ENCODE measurements at regions not wholly inside any gene's neighbourhood (a gene's known extent, or its start where the extent isn't known, plus 50 kb on each side); places are given as distances from the start of the nearest gene placed in this dataset.
A peak's percentile ranks its signal among the peaks of the same experiment; 100 is the strongest.

DNA sequence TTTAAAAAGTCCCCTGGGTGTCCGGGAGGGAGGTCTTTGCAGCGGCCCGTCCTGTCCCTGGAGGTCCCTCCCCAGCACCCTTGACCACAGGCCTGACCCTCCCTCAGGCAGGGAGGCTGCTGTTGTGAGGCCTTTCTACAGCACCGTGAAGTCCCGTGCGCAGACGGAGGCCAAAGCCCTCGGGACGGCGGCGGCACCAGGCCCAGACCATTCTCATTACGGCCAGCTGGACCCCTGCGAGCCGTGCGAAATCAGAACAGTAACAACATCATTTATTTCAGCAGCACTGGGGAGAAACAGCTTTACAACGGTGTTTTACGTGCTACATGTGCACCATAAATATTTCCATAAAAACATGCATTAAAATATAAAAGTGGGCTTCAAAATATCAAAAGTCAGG, 101.4 kb upstream of the ACTRT2 start:
- no peak for DNase-seq

DNA sequence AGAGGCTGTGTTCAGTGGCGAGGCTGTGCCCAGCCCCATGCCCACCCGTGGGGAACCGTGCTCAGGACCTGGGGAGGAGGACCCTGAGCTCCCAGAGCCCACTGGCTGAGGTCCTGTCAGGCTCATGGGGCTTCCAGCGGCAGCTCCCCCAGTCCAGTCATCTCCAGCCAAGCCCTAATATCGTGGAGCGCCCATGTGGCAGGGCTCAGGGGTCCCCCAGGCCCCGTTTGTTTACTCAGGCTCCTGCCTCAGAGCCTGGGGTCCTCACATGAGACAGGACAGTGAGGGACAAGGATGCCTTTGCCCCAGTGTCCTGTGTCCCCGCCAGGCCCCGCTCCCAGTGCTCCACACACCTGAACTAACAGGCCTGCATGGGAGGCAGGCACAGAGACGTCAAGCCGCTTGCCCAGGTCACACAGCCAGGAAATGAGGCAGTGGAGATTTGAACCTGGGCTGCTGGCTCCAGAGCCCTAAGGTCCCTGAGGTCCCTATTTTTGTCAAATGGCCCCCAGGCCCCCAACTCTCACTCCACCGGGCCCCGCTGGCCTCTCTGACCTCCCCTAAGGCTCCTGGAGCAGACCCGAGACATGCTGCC, 100.7 kb upstream of the ACTRT2 start:
- no peak for DNase-seq

DNA sequence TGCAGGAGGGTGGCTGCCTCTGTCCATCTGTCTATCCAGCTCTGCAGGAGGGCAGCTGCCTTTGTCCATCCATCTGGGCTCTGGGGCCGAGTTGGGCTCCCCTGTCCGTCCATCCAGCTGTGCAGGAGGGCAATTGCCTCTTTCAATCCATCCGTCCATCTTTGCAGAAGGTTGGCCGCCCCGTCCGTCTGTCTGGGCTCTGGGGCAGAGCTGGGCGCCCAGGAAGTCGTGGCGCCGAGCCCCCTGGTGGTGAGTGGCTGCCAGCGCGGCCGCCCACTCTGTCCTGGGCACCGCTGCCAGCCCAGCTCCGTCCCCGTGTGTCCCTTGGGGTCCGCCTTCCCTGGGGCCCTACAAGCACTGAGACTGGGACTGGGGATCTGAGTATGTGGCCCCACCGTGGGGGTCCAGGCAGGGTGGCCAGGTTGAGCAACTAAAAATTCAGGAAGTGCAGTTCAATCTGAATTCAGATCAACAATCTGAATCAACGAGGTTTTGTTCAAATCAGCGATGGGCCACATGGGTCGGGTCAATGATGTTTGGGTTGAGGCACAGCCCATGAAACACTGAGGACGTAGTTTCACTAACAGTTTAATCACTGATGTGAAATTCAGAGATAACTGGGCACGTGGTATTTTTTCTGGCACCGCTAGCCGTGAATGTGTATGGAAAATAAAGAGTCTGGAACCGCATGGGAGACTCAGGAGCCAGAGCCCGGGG, 99.1 kb upstream of the ACTRT2 start:
- peak; percentile 30 for DNase-seq

DNA sequence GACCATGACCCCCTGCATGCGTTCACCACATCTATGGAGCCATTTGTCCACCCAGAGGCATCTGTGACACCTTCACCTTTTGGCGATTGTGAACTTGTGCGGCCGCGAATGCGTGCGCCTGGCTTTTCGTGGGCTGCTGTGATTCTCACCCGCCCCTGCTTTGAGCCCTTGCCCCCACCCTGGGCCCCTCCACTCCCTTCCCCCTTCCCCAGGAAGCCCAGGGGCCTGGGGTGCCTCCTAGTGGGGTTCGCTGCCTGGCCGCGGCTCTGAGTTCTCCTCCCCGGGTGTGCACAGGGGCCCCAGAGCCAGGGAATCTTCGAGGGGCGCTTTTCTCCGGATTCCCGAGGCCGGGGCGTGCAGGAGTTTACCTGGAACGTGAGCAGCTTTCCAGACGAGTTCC, 97.9 kb upstream of the ACTRT2 start:
- DNase-seq = no peak

DNA sequence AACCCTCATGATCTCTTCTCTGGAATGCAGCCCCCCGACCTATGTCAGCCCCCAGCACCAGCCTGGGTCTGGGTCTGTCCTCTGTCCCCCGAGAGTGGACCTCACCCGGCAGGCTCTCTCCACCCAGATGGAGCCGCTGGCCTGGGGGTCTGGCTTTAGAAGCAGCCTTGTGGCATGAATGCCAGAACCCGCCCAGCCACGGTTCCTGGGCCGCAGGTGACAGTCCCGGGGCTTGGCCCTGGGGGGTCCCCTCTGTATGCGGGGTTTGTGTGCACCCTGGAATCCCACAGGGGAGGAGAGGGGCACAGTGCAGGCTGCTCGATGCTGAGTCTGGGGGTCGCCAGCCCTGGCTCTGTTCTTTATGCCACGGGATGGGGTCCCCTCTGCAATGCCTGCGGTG, 96.0 kb upstream of the ACTRT2 start:
- DNase-seq = no peak

DNA sequence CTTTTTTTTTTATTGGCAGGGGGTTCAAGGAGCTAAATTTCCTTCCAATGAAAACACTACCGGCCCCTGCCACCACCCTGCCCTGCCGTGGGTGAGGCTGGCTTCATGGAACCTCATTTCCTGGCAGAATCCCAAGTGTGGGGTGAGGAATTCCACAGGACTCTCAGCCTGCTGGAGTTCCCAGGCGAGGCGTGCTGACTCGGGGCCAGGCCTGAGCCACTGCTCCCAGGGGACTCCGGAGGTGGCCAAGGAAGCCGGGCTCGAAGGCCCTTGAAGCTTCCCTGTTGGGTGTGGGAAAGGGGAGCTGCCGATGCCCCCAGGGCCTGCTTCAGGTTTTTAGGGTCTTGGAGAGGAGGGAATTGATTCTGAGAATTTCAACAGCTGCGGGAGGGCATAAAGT, 95.3 kb upstream of the ACTRT2 start:
- no peak for DNase-seq

DNA sequence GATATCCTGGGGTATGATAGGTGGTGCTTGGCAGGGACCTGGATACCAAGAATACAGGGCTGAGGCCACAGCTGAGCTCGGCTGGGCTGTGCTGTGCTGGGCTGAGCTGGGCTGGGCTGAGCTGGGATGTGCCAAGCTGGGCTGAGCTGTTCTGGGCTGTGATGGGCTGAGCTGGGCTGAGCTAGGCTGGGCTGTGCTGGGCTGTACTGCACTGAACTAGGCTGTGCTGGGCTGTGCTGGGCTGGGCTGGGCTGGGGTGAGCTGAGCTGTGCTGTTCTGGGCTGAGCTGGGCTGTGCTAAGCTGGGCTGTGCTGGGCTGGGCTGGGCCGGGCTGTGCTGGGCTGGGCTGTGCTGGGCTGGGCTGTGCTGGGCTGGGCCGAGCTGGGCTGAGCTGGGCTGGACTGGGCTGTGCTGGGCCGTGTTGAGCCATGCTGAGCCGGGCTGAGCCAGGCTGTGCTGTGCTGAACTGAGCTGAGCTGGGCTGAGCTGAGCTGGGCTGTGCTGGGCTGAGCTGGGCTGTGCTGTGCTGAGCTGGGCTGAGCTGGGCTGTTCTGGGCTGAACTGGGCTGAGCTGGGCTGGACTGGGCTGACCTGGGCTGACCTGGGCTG, 94.7 kb upstream of the ACTRT2 start:
- no peak for DNase-seq

DNA sequence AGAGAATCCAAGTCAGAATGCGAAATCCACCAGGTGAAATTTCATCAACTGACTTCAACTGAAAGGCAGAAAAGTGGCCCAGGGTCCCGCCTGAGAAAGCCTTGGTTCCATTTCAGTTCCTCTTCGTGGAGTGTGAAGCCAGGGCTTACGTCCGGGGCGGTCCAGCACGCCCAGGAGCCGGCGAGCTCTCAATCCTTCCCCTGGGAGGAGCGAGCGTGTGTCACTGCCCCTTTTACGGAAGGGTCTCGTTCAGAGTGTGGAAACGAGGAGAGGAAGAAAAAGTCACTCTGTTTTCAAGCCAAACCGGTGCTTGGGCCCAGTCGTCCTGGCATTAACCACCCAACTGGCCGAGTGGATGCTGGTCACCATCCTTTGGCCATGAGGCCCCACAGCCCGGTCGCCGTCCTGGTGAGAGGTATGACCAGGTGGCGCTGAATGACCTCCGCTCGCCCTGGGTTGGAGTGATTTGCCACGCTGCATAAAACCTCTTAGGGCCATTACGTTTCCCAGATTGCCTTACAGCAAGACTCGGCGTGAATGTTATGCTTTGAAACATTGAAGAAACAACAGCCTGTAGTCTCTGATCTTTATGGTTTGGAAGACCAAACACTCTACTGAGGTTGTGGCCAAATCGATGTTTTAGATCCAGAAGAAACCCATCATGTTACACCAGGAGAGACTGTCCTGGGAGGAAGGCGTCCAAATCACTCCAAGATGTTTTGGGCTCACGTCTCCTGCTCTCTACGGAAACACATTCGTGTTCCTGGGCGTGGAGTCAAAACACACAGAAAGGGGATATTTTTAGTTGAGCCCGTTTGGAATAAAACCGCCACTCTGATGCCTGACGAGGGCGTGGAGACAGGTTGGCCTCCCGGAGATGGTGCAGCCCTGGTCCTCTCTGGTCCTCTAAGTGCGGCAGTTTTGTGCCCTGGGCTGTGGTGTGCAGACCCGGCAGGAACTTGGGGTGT, 93.6 kb upstream of the ACTRT2 start:
- DNase-seq = no peak

DNA sequence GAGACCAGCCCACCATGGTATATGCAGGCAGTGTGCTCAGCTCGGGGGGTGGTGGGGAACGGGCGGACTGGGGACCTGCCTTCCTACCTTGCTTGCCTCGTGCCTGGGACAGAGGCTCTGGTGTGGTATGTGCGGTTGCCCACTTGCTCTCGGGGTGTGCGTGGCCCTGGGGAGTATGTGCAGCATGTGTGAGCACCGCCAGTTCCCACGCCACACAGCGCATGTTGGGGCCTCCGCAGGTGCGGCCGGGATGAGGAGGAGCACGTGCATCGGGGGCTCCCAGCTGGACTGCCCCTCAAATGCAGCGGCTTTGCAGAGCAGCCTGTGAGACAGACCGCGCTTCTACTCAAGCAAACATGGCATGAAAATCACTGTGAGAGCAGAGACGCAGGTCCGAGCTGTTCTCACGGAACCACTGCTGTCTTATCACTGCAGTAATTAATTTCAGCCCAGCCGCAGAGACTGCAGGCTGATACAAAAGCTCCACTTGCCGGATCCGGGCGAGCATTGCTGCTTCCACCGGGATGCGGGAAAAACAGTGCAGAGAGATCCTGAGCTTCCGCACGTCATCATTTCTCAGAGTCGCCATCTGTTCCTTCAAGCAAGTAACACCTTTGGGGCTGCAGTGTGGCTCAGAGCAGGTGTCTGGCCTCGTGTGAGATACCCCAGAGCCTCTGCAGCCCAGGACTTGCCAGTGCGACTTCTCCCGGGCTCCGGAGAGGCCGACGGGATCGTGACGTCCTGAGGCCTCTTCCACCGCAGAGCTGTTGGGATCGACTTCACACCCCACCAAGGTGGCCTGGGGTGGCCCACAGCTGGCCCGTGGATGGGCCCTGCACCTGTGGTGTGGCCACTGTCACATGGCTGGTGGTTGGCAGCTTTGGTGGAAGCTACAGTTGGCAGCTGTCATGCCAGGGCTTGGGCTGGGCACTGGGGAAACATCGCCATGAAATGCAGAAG, 92.6 kb upstream of the ACTRT2 start:
- DNase-seq = no peak

DNA sequence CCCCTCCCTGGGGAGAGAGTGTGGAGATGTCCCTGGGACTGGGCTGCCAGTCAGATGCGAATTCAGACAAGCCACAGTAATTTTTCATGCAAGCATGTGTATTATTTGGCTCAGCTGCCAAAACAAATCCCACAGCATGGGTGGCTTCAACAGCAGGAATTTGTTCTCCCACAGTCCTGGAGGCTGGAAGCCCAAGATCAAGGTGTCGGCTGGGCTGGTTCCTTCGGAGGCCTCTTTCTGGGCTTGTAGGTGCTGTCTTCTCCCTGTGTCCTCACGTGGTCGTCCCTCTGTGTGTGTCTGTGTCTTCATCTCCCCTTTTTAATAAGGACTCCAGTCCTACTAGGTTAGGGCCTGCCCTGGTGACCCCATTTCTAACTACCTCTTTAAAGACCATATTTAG, 91.9 kb upstream of the ACTRT2 start:
- no peak for DNase-seq

DNA sequence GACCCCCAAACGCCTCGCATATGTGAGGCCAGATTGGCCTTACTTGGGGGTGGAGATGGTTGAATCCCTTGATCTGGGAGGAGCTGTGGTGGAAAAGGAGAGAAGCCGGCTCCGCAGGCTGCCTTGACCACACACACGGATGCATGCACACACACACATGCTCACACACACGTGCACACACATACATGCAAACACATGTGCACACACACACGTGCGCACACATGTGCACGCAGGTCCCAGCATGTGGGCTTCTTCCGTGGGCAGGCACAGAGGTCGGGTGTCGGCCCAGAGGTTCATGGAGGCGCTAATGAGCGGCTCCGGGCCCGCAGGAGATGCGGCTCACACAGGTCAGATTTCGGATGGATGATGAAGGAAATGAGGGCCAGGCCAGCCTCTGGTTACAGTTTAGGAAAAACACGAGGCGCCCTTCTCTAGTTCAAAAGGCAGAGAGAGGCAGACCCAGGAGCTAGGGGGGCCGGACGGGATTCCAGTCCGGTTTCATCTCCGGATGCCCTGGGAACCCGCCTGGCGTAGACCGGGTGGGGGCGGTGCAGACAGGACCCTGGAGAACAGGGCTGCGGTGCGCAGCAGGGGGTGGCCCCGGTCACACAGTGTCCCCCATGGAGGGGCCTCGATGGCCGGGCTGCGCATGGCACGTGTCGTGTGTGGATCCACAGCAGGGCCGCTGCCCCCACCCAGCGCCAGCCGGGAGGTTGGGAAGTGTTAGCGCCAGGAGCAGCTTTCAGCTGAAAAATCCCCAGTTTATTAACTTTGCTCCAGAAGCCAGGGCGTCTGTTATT, 91.1 kb upstream of the ACTRT2 start:
- DNase-seq = no peak

DNA sequence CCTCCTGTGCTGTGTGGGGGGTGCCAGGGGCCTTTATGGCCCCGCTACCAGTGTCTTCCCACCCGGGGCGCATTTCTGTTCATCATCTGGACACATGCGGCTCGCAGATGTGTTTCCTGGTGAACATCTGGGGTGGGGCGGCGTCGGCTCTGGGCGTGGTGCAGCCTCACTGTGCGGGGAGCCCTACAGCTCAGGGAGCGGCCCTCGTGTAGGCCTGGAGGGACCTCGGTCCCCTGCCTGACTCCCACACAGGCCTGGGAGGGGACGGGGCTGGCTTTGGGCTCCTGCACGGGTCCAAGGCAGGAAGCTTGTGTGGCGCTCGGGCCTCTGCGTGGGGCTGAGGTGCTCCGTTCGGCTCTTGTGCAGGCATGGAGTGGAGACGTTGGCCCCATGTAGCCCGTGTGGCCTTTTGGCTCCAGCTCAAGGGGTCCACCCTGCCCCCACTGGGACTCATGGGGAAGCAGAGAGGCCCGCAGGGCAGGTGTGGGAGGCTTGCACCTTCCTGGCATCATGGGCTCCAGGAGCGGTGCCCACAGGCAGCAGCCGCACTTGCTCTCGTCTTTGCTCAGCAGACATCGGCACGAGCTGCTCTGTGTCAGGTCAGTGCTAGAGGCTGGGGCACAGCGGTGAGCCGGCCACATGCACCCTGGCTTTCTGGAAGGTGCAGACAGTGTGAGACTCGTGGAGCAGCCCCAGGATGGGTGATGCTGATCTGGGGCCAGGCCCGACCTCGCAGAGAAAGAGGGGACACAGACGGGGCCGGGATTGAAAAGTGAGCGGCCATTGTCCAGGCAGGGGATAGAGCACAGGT, 90.1 kb upstream of the ACTRT2 start:
- DNase-seq = no peak

DNA sequence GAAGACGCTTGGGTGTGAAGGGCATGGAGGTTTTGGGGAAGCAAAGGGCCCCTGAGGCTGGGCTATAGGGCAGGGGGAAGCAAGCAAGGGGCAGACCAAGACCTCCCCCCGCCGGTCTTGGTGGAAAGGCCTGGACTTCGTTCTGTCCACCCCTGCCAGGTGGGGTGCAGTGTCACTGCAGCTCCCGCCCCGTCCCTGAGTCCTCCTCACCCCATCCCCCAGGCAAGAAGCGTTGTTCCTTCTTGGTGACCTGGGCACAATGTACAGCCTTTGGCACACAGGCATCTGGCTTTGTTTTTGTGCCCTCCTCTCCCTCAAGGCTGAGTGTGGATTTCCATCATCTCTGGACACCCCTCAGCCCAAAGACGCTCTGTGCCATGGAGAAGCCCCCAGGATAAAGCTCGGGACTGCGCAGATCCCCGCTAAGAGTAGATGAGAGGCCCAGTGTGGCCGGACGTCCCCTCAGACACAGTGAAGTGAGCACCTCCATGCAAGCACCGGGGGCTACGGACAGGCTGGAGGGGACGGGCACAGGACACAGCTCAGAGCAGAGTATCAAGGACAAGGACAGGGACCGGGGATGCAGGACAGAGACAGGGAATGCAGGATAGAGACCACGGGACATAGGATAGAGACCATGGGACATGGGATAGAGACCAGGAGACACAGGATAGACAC, 89.4 kb upstream of the ACTRT2 start:
- no peak for DNase-seq

DNA sequence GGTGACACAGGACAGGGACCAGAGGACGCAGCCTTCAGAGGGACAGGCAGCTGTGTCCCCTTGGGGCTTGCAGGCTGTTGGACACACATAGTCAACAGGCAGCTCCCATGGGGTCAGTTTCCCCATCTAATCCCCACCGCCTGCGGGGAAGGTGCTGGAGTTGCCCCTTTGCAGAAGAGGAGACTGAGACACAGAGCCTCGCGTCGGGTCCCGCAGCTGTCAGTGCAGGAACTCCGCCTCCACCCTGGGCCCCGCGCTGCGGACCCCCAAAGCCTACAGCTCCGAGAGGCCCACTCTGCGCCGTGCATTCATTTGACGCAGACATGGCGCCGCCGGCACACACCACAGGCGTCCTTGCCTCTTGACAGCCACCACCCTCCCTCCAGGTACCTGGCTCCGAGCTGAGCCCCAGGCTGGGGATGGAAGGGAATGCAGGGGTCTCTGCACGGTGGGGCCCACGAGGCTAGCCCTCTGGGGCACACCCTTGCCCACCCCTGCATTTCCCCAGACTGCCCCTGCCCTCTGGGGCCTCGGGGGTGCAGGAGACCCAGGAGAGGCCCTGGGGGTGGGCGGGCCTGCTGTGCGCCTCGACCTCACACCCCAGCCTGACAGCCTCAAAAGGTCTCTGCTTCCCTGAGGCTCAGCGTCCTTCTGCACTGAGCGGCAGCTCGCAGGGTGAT, 88.5 kb upstream of the ACTRT2 start:
- DNase-seq = no peak

DNA sequence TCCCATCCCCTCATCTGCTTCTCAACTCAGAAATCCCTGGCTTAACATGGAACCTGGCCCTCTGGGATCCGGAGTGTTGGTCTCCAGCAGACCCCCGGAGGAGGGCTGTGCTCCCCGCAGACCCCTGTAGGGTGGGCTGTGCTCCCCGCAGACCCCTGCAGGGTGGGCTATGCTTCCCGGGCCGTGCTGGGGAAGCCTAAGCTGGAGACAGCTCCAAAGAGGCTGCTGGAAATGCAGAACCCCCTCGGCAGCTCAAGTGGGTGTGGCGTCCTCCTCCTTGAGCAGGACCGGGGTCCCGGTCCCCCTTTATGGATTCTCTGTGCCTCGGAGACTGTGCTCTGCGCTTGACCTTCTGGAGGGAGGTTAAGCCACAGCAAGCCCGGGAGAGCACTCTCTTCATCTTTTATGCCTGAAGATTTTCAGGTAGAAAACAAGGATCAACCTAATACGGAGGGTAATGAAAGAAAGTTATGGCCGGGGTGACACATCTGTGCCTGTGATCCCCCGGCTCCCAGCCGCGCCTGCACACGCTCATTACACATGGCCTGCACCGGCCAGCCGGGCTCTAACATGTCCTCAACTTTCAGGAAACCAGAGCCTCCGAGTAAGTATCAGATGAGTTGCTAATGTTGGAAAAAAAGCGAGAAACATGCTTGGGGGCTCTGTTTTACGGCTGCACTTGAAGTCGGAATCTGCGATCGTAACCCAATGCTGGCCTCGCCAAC, 87.7 kb upstream of the ACTRT2 start:
- DNase-seq = no peak

DNA sequence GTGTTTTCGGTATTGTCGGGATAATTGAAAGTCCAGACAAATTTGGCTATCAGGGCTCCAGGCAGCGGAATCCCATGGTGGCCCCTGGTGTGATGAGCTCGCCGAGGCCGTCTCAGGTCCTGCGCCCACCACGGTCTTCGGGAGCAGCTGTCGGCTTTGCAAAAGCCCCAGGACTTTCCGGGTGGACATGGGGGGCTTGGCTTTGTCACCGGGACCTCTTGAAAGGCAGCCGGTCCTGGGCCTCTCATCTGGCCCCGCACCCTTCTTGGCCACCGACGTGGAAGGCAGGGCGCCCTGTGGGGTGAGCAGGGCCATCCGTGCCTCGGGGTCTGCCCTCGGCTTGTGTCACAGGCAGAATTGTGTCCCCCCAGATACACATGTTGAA, 87.1 kb upstream of the ACTRT2 start:
- no peak for DNase-seq

DNA sequence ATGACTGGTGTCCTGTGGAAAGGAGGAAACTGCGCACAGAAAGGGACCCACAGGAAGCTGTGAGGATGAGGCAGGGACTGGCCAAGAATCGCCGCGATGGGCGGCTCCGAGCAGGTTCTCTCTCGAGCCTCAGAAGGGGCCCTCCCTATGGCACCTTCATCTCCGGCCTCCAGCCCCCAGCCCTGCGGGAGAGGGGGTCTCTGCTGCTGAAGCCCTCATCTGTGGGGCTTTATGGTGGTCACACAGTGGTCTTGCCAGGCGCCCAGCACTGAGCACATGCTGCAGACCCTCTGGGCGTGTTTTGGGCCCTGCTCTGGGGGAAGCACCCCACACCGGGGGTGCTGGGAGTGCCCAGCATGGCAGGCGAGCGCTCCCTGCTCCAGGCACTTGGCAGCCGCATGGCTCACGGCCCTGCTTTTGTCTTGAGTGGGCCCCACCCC, 86.6 kb upstream of the ACTRT2 start:
- DNase-seq = no peak

DNA sequence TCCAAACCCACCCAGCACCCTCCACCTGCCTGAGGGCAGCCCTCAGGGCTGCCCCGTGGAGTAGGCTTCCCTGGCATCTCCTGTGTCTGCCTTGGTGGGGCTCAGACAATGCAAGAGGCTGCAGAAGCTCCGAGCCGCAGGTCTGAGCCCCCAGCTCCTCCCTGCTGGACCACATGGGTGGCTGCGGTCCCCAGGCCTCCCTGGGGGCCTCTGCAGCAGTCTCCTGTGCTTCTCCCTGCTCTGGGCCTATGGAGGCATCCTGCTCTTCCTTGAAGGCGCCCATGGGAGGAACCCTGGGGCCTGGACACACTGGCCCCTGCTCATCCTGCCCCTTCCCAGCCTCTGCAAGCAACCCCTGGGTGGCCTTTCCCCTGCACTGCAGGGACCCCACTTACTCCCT, 86.1 kb upstream of the ACTRT2 start:
- no peak for DNase-seq

All from activated naive CD4-positive, alpha-beta T cell treated with Interleukin-2 at 50 U/mL for 16 hours (primary cell).